Body of pancreas (tissue), 4 donors: ENCODE measurements at regions not wholly inside any gene's neighbourhood (a gene's known extent, or its start where the extent isn't known, plus 50 kb on each side); places are given as distances from the start of the nearest gene placed in this dataset.

Experiments
- ATAC-seq: fragments of 150-250 bp; one replicate; pipeline ENCODE4 v1.9.1; 2016
- DNase-seq, 4 donors: peaks; one replicate each; pipeline ENCODE4 v3.0.0-alpha.2; 2019
- H3K27ac ChIP-seq, 4 donors: fragments of 200-600 bp; sonication (generic); 1 replicate in 3 of 4; 2 replicates in 1 of 4; pipeline versions ENCODE4 v1.5.1 to v1.6.1; 2016 to 2019; ENCODE audit warnings: mild to moderate bottlenecking in 1 of 4, mixed read lengths in 1 of 4, moderate library complexity in 1 of 4
- H3K27me3 ChIP-seq, 2 donors: fragments of 200-600 bp; sonication (generic); one replicate each; pipeline ENCODE4 v1.6.0; 2016; ENCODE audit warnings: mild to moderate bottlenecking in 1 of 2
- H3K36me3 ChIP-seq, 2 donors: fragments of 200-600 bp; sonication (generic); replicated peaks in 1 of 2; 2 replicates each; pipeline ENCODE4 v1.5.1; 2016; ENCODE audit warnings: low read depth in 2 of 2; ENCODE audit not compliant: insufficient read depth in 1 of 2
- H3K4me1 ChIP-seq: fragments of 200-600 bp; sonication (generic); one replicate; pipeline ENCODE4 v1.6.0; 2016
- H3K4me3 ChIP-seq, 2 donors: fragments of 200-600 bp; sonication (generic); 1 replicate in 1 of 2; 2 replicates in 1 of 2; pipeline ENCODE4 v1.5.1; 2016 to 2019
- H3K9me3 ChIP-seq, 3 donors: fragments of 200-600 bp; sonication (generic); 1 replicate in 2 of 3; 2 replicates in 1 of 3; pipeline ENCODE4 v1.5.1; 2016
- POLR2A ChIP-seq, 3 donors: fragments of 450-650 bp; IDR thresholded peaks; one replicate each; pipeline ENCODE4 v1.6.1; 2016; ENCODE audit warnings: antibody characterized with exemption in 3 of 3, mild to moderate bottlenecking in 2 of 3
- WGBS, 2 donors: methylation state at CpG; one replicate each; pipeline ENCODE4 v1.1.5; 2017; 5-methylcytosine and 5-hydroxymethylcytosine counted together
- intact Hi-C: fragments of 100-400 bp; cut with DNase I; formaldehyde crosslinking; loops from one replicate; pipeline ENCODE4 v1.15.1; 2023
- TF ChIP-seq, protein P1 (sequence below), 7 experiments: fragments of 450-650 bp in 4 of 7; fragments of 200-600 bp in 3 of 7; sonication (generic) in 3 of 7; IDR thresholded peaks; one replicate each; pipeline ENCODE4 v1.5.1; 2016 to 2019; ENCODE audit warnings: antibody characterized with exemption in 7 of 7

DNA sequence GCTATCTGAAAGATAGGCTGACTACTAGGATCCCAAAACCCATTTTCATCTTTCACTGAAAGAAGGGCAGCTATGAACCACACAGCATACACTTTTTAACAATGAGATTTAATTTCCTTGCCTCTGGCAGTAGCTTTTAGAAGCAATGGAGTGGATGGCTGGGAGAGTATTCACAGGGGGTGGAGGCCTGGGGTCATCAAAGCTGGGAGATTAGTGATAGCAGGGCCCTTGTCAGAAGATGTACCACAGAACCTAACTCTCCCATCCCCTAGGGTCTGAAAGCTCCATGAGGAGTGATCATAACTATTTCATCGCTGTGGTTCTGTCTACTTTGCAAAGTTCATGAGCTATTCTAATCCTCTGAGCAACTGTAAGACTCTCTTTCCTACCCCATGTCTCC, 332.2 kb downstream of the PRELID2 start:
- Histone ChIP-seq H3K27ac (no peak overlapping the region), H3K4me1 (peaks cover 6% of the 10 kb centered on the region), H3K4me3 (no peak overlapping the region), H3K36me3 (no peaks in the 10 kb centered on the region), H3K9me3 (no peaks in the 10 kb centered on the region), H3K27me3 (no peaks in the 10 kb centered on the region)
- ATAC-seq (no peak), DNase-seq (no peak)
- 91 to 95% methylated on average over 1 of the region's 1 CpG for WGBS, 2 donors
- intact Hi-C loops: no loop called here
- TF ChIP-seq, protein P1, sequence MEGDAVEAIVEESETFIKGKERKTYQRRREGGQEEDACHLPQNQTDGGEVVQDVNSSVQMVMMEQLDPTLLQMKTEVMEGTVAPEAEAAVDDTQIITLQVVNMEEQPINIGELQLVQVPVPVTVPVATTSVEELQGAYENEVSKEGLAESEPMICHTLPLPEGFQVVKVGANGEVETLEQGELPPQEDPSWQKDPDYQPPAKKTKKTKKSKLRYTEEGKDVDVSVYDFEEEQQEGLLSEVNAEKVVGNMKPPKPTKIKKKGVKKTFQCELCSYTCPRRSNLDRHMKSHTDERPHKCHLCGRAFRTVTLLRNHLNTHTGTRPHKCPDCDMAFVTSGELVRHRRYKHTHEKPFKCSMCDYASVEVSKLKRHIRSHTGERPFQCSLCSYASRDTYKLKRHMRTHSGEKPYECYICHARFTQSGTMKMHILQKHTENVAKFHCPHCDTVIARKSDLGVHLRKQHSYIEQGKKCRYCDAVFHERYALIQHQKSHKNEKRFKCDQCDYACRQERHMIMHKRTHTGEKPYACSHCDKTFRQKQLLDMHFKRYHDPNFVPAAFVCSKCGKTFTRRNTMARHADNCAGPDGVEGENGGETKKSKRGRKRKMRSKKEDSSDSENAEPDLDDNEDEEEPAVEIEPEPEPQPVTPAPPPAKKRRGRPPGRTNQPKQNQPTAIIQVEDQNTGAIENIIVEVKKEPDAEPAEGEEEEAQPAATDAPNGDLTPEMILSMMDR (IDR thresholded peaks at IDR 0.05): no peak
- TF ChIP-seq POLR2A (IDR thresholded peaks at IDR 0.05): no peak

DNA sequence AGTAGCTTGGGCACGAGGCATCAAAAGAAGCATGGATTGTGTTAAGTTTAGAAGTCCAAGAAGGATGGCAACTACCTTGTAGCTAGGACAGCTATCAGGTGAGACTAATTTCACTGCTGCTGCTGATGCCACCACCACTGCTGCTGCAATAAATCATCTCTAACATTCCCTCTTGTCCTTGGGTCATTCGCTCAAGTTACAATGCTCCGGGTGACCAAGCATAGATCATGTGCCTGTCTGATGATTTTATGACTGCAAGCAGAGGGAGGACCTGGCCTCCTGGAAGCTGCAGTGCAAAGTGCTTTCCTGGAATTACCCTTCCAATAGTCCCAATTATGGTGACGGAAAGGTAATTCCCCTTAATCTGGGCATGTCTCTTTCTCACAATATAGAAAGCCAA, 334.4 kb downstream of the PRELID2 start:
- TF ChIP-seq, protein P1 (IDR thresholded peaks at IDR 0.05): no peak
- TF ChIP-seq POLR2A (IDR thresholded peaks at IDR 0.05): no peak
- no peaks in the 10 kb centered on the region for H3K36me3 ChIP-seq
- no peaks in the 10 kb centered on the region for H3K9me3 ChIP-seq
- intact Hi-C loops: no loop called here
- H3K27me3 ChIP-seq: no peaks in the 10 kb centered on the region
- 62 to 71% methylated on average over 4 of the region's 4 CpGs for WGBS, 2 donors
- DNase-seq (peak in 1 of 4 donors; percentile 19), ATAC-seq (peak; percentile 70)
- H3K27ac ChIP-seq: peak overlapping the region in 1 of 4 donors; percentile 48
- peaks cover 6% of the 10 kb centered on the region for H3K4me1 ChIP-seq
- H3K4me3 ChIP-seq: no peak overlapping the region

DNA sequence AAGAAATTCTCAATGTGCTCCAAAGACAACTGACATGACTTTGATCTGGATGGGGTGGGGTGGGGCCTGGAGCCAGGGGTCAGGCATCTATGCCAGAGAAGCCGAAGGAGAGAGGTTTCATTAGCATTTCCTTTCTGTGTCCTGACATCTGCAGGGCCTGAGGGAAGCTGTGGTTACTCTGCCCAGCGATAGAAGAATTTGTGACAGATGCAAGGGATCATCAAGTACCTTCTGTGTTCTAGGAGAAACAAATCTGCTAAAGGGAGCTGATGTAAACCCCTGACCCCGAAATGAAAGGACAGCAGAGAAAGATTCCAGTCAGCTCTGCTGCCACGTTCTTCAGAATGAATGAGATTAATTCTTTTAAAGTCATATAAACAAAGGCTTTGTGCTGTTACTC, 335.7 kb downstream of the PRELID2 start:
- no peak for DNase-seq
- intact Hi-C loops: no loop called here
- Histone ChIP-seq H3K27me3 (no peaks in the 10 kb centered on the region), H3K4me3 (no peak overlapping the region), H3K9me3 (no peaks in the 10 kb centered on the region), H3K36me3 (no peaks in the 10 kb centered on the region), H3K27ac (peak overlapping the region in 1 of 4 donors; percentile 38), H3K4me1 (peaks cover 6% of the 10 kb centered on the region)
- TF ChIP-seq, protein P1 (IDR thresholded peaks at IDR 0.05): no peak
- TF ChIP-seq POLR2A (IDR thresholded peaks at IDR 0.05): no peak
- no peak for ATAC-seq
- WGBS, 2 donors: 39 to 54% methylated on average over 4 of the region's 4 CpGs

DNA sequence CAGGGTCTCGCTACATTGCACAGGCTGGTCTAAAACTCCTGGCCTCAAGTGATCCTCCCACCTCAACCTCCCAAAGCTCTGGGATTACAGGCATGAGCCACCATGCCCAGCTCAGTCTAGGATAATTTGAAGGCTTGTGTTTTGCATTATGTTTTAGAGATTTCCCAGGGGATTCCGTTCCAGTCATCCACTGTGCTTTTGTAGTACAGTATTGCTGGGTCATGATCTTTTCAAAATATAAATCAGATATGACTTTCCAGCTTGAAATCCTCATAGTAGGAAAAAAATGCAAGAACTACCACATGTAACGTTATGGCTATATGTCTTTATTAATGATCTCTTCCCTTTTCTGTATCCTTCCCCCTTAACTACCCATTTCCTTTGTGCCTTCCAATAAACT, 338.1 kb downstream of the PRELID2 start:
- intact Hi-C loops: no loop called here

DNA sequence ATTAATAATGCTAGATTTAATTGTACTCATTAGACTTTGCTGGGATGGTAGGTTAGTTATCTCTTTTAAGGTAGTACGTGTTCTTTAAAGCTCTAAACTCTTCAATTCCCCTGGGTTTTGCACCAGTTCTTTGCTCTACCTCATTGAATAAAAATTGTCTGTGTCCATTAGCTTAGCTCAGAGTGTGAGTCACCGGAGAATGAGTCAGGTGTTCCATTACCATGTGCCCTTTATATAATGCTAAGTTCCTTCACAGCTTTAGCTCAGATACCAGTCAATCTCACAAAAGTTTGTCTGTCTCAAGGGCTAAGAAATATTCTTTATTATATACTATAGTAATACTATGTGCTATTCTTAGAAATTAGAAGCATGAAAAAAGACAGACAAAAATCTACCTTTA, 339.4 kb downstream of the PRELID2 start:
- H3K4me1 ChIP-seq: peaks cover 4% of the 10 kb centered on the region
- H3K9me3 ChIP-seq: no peaks in the 10 kb centered on the region
- ATAC-seq: peak; percentile 40
- H3K4me3 ChIP-seq: no peak overlapping the region
- H3K36me3 ChIP-seq: no peaks in the 10 kb centered on the region
- intact Hi-C loops: no loop called here
- 84 to 87% methylated on average over 2 of the region's 2 CpGs for WGBS, 2 donors
- TF ChIP-seq, protein P1 (IDR thresholded peaks at IDR 0.05): no peak
- TF ChIP-seq POLR2A (IDR thresholded peaks at IDR 0.05): no peak
- peak in 2 of 4 donors; percentile 21 to 25 for DNase-seq
- H3K27me3 ChIP-seq: no peaks in the 10 kb centered on the region
- no peak overlapping the region for H3K27ac ChIP-seq

More for the DNA sequence above, 338.1 kb downstream of the PRELID2 start:
- Histone ChIP-seq H3K27ac (no peak overlapping the region), H3K9me3 (no peaks in the 10 kb centered on the region), H3K27me3 (no peaks in the 10 kb centered on the region), H3K4me1 (peaks cover 6% of the 10 kb centered on the region), H3K4me3 (no peak overlapping the region), H3K36me3 (no peaks in the 10 kb centered on the region)
- whole genome bisulfite sequencing, 2 donors: 73 to 87% methylated on average over 3 of the region's 3 CpGs
- no peak for ATAC-seq
- TF ChIP-seq, protein P1 (IDR thresholded peaks at IDR 0.05): no peak
- no peak for TF ChIP-seq POLR2A (IDR thresholded peaks at IDR 0.05)
- DNase-seq: no peak
